Lower leg skin (tissue), 3 donors: ENCODE measurements at regions not wholly inside any gene's neighbourhood (a gene's known extent, or its start where the extent isn't known, plus 50 kb on each side); places are given as distances from the start of the nearest gene placed in this dataset.

Experiments
- CTCF ChIP-seq, 3 donors: fragments of 450-650 bp; IDR thresholded peaks; one replicate each; pipeline ENCODE4 v1.5.1; 2016; ENCODE audit warnings: antibody characterized with exemption in 3 of 3, mild to moderate bottlenecking in 3 of 3, moderate library complexity in 2 of 3
- POLR2A ChIP-seq, 2 donors: fragments of 450-650 bp; IDR thresholded peaks; one replicate each; pipeline ENCODE4 v1.6.1; 2016 to 2017; ENCODE audit warnings: antibody characterized with exemption in 2 of 2, mild to moderate bottlenecking in 1 of 2, moderate library complexity in 1 of 2

- no peak for TF ChIP-seq CTCF (IDR thresholded peaks at IDR 0.05)
- TF ChIP-seq POLR2A (IDR thresholded peaks at IDR 0.05), result no peak
Measured at GRCh38 chr3:82078246-82078645, 316.8 kb upstream of the GBE1 start.
